ENCODE measurements at regions not wholly inside any gene's neighbourhood (a gene's known extent, or its start where the extent isn't known, plus 50 kb on each side); places are given as distances from the start of the nearest gene placed in this dataset.
A peak's percentile ranks its signal among the peaks of the same experiment; 100 is the strongest.
"Not testable (repeated sequence)": the region's sequence is repeated elsewhere in the genome, so short reads cannot be mapped to it uniquely, and the experiment has no call there.

DNA sequence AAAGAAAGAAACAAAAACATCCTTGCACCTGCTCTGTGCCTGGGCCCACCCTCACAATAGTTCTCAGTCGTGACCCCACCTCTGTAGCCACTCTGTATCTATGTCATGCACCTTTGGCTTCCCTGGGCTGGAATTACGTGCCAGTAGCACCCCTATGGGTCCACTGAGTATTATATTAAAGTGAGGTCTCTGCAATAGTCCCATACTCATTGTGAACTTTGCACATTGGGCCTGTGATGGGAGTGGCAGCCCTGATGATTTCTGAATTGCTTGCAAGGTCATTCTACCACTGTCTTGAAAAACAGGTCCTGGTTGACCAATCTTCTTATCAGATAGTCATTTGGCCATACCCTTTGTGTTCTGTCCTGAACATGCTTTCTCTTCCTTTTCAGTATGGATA, 1012.1 kb downstream of the RAB28 start:
- DNase-seq = no peak
- no peaks in the 10 kb centered on the region for H3K9me3 ChIP-seq (ENCODE audit: control insufficient read depth, low read length)
- H3K27ac ChIP-seq (ENCODE audit: low read depth, low read length) = no peak overlapping the region
- H3K4me1 ChIP-seq (ENCODE audit: control insufficient read depth, insufficient read depth, low read length) = no peaks in the 10 kb centered on the region
- H3K4me1 Mint-ChIP-seq = no peaks in the 10 kb centered on the region
- H3K36me3 Mint-ChIP-seq (ENCODE audit: low read depth) = no peaks in the 10 kb centered on the region
- H3K36me3 ChIP-seq (ENCODE audit: control insufficient read depth, insufficient read depth, low read length) = no peaks in the 10 kb centered on the region
- WGBS, 2 experiments (ENCODE audit: insufficient coverage in 1 of 2, insufficient read length in 1 of 2) = 87% methylated on average over 2 of the region's 2 CpGs; no CpG with 5 or more reads in 1 of the 2 experiments
- H3K9me3 Mint-ChIP-seq = no peaks in the 10 kb centered on the region
- H3K27me3 ChIP-seq (ENCODE audit: control insufficient read depth, insufficient read depth, low read length, poor library complexity, severe bottlenecking) = no peaks in the 10 kb centered on the region
- no peak overlapping the region for H3K4me3 ChIP-seq (ENCODE audit: low read length)
- H3K27ac Mint-ChIP-seq = no peak overlapping the region
- no peaks in the 10 kb centered on the region for H3K27me3 Mint-ChIP-seq (ENCODE audit: insufficient read depth)
- no peak overlapping the region for H3K9ac ChIP-seq (ENCODE audit: extremely low read depth, low read length, poor library complexity, severe bottlenecking)
- TF ChIP-seq, protein P1, sequence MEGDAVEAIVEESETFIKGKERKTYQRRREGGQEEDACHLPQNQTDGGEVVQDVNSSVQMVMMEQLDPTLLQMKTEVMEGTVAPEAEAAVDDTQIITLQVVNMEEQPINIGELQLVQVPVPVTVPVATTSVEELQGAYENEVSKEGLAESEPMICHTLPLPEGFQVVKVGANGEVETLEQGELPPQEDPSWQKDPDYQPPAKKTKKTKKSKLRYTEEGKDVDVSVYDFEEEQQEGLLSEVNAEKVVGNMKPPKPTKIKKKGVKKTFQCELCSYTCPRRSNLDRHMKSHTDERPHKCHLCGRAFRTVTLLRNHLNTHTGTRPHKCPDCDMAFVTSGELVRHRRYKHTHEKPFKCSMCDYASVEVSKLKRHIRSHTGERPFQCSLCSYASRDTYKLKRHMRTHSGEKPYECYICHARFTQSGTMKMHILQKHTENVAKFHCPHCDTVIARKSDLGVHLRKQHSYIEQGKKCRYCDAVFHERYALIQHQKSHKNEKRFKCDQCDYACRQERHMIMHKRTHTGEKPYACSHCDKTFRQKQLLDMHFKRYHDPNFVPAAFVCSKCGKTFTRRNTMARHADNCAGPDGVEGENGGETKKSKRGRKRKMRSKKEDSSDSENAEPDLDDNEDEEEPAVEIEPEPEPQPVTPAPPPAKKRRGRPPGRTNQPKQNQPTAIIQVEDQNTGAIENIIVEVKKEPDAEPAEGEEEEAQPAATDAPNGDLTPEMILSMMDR (conservative IDR thresholded peaks at IDR 0.05) = no peak
- H3K4me3 Mint-ChIP-seq = no peak overlapping the region

DNA sequence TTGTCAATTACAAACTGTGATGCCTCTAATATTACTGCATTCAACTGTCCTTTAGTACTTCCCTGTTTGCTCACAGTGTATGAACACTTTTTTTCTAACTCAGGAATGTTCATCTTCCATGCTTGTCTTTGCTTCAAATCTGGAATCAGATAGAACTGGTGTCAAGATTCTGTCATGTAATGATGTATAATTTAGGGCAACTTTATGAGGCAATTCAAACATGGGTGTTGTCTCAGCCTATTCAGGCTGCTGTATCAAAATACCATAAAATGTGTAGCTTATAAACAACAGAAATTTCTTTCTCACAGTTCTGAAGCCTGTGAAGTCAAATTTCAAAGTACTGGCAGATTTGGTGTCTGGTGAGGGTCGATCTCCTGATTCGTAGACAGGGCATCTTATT, 1012.9 kb downstream of the RAB28 start:
- Histone ChIP-seq H3K27ac (ENCODE audit: low read depth, low read length) (no peak overlapping the region), H3K9ac (ENCODE audit: extremely low read depth, low read length, poor library complexity, severe bottlenecking) (no peak overlapping the region), H3K4me3 (ENCODE audit: low read length) (no peak overlapping the region), H3K9me3 (ENCODE audit: control insufficient read depth, low read length) (no peaks in the 10 kb centered on the region), H3K27me3 (ENCODE audit: control insufficient read depth, insufficient read depth, low read length, poor library complexity, severe bottlenecking) (no peaks in the 10 kb centered on the region), H3K36me3 (ENCODE audit: control insufficient read depth, insufficient read depth, low read length) (no peaks in the 10 kb centered on the region), H3K4me1 (ENCODE audit: control insufficient read depth, insufficient read depth, low read length) (no peaks in the 10 kb centered on the region)
- Mint-ChIP-seq H3K36me3 (ENCODE audit: low read depth) (no peaks in the 10 kb centered on the region), H3K4me3 (no peak overlapping the region), H3K27me3 (ENCODE audit: insufficient read depth) (no peaks in the 10 kb centered on the region), H3K4me1 (no peaks in the 10 kb centered on the region), H3K27ac (no peak overlapping the region), H3K9me3 (no peaks in the 10 kb centered on the region)
- WGBS, 2 experiments (ENCODE audit: insufficient coverage in 1 of 2, insufficient read length in 1 of 2) = 93% methylated on average over 2 of the region's 2 CpGs; no CpG with 5 or more reads in 1 of the 2 experiments
- TF ChIP-seq, protein P1 (conservative IDR thresholded peaks at IDR 0.05) = no peak
- no peak for DNase-seq

DNA sequence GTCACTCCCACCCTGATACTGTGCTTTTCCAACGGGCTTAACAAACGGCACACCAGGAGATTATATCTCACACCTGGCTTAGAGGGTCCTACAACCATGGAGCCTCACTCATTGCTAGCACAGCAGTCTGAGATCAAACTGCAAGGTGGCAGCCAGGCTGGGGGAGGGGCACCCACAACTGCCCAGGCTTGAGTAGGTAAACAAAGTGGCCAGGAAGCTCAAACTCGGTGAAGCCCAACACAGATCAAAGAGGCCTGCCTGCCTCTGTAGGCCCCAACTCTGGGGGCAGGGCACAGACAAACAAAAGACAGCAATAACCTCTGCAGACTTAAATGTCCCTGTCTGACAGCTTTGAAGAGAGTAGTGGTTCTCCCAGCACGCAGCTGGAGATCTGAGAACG, 1022.6 kb downstream of the RAB28 start:
- H3K27me3 ChIP-seq (ENCODE audit: control insufficient read depth, insufficient read depth, low read length, poor library complexity, severe bottlenecking); DNase-seq; H3K27ac ChIP-seq (ENCODE audit: low read depth, low read length); H3K27me3 Mint-ChIP-seq (ENCODE audit: insufficient read depth); H3K36me3 Mint-ChIP-seq (ENCODE audit: low read depth); H3K4me1 ChIP-seq (ENCODE audit: control insufficient read depth, insufficient read depth, low read length); H3K4me3 Mint-ChIP-seq; H3K9ac ChIP-seq (ENCODE audit: extremely low read depth, low read length, poor library complexity, severe bottlenecking); H3K4me1 Mint-ChIP-seq; H3K36me3 ChIP-seq (ENCODE audit: control insufficient read depth, insufficient read depth, low read length); H3K27ac Mint-ChIP-seq: not testable (repeated sequence)
- WGBS, 2 experiments (ENCODE audit: insufficient coverage in 1 of 2, insufficient read length in 1 of 2) = 80 to 91% methylated on average over 1 to 3 of the region's 5 CpGs
- H3K9me3 Mint-ChIP-seq = peaks cover 48% of the 10 kb centered on the region
- Histone ChIP-seq H3K4me3 (ENCODE audit: low read length) (peak overlapping the region; percentile 62), H3K9me3 (ENCODE audit: control insufficient read depth, low read length) (peaks cover 22% of the 10 kb centered on the region)

DNA sequence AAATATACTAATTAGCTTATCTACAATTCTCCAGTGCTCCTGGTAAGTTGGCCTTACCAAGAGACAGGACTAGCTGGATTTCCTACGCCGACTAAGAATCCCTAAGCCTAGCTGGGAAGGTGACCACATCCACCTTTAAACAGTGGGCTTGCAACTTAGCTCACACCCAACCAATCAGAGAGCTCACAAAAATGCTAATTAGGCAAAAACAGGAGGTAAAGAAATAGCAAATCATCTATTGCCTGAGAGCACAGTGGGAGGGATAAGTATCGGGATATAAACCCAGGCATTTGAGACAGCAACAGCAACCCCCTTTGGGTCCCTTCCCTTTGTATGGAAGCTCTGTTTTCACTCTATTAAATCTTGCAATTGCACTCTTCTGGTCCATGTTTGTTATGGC, 1025.0 kb downstream of the RAB28 start:
- no peak overlapping the region for H3K27ac ChIP-seq (ENCODE audit: low read depth, low read length)
- H3K36me3 ChIP-seq (ENCODE audit: control insufficient read depth, insufficient read depth, low read length) = no peaks in the 10 kb centered on the region
- no peak overlapping the region for H3K4me3 Mint-ChIP-seq
- WGBS, 2 experiments (ENCODE audit: insufficient coverage in 1 of 2, insufficient read length in 1 of 2) = 81 to 100% methylated on average over 1 to 3 of the region's 3 CpGs
- TF ChIP-seq, protein P1 (conservative IDR thresholded peaks at IDR 0.05) = no peak
- no peaks in the 10 kb centered on the region for H3K4me1 ChIP-seq (ENCODE audit: control insufficient read depth, insufficient read depth, low read length)
- peaks cover 22% of the 10 kb centered on the region for H3K9me3 ChIP-seq (ENCODE audit: control insufficient read depth, low read length)
- H3K27me3 ChIP-seq (ENCODE audit: control insufficient read depth, insufficient read depth, low read length, poor library complexity, severe bottlenecking) = no peaks in the 10 kb centered on the region
- DNase-seq = no peak
- no peaks in the 10 kb centered on the region for H3K4me1 Mint-ChIP-seq
- H3K27me3 Mint-ChIP-seq (ENCODE audit: insufficient read depth) = no peaks in the 10 kb centered on the region
- no peak overlapping the region for H3K9ac ChIP-seq (ENCODE audit: extremely low read depth, low read length, poor library complexity, severe bottlenecking)
- peaks cover 4% of the 10 kb centered on the region for H3K36me3 Mint-ChIP-seq (ENCODE audit: low read depth)
- H3K9me3 Mint-ChIP-seq = peaks cover 45% of the 10 kb centered on the region
- H3K4me3 ChIP-seq (ENCODE audit: low read length) = no peak overlapping the region
- H3K27ac Mint-ChIP-seq = no peak overlapping the region
